Ishikawa (cell line): ENCODE measurements at regions not wholly inside any gene's neighbourhood (a gene's known extent, or its start where the extent isn't known, plus 50 kb on each side); places are given as distances from the start of the nearest gene placed in this dataset.

Experiments used
- CEBPB ChIP-seq: IDR thresholded peaks from 2 replicates; pipeline ENCODE4 v1.6.1; 2012
- CREB1 ChIP-seq: IDR thresholded peaks from 2 replicates; pipeline ENCODE4 v1.6.1; 2012; ENCODE audit warnings: low read depth
- EGR1 ChIP-seq: IDR thresholded peaks from 2 replicates; pipeline ENCODE4 v1.6.1; 2012
- EP300 ChIP-seq: IDR thresholded peaks from 2 replicates; pipeline ENCODE4 v1.6.1; 2012; ENCODE audit warnings: borderline replicate concordance
- MAX ChIP-seq: IDR thresholded peaks from 2 replicates; pipeline ENCODE4 v1.6.1; 2012
- REST ChIP-seq: IDR thresholded peaks from 2 replicates; pipeline ENCODE4 v1.6.1; 2012; ENCODE audit warnings: low read depth, mild to moderate bottlenecking
- TAF1 ChIP-seq: IDR thresholded peaks from 2 replicates; pipeline ENCODE4 v1.6.1; 2012; ENCODE audit warnings: low read depth, mild to moderate bottlenecking
- YY1 ChIP-seq: IDR thresholded peaks from 2 replicates; pipeline ENCODE4 v1.6.1; 2012; ENCODE audit warnings: low read depth

- TF ChIP-seq EP300 (no peak), CEBPB (no peak), REST (no peak), YY1 (no peak), TAF1 (no peak), EGR1 (no peak), MAX (no peak), CREB1 (no peak)
Measured at GRCh38 chr1:116255486-116256285, 117.4 kb upstream of the ATP1A1 start.
